Stromal cell of bone marrow (primary cell): ENCODE measurements at regions not wholly inside any gene's neighbourhood (a gene's known extent, or its start where the extent isn't known, plus 50 kb on each side); places are given as distances from the start of the nearest gene placed in this dataset.
"Not testable (repeated sequence)": the region's sequence is repeated elsewhere in the genome, so short reads cannot be mapped to it uniquely, and the experiment has no call there.

Source experiments
- DNase-seq: peaks from one replicate; pipeline ENCODE4 v3.0.0-alpha.2; 2012; ENCODE audit warnings: low read depth

- no peak for DNase-seq
Observed at GRCh38 chr14:44453433-44454171, 53.5 kb downstream of the FSCB start.

- DNase-seq = not testable (repeated sequence)
Observed at GRCh38 chr14:44450232-44450631, 56.9 kb downstream of the FSCB start.

DNA sequence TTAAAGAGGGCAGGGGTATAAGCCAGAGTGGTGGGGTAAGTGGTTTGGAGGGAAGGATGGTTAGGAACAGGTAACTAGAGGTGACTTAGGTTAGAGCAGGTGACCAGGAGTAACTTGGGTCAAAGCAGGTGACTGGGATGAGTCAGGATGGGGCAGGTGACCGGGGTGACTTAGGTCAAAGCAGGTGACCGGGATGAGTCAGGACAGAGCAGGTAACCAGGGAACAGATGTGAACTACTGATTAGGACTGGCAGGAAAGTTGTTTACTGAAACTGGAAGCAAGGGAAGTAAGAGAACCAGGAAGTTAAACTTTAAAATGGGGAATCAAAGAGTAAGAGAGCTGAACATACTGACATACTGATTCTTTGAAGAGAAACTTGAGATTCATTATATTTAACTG, 57.4 kb downstream of the FSCB start:
- DNase-seq = no peak

- DNase-seq = no peak
Observed at GRCh38 chr14:44448951-44449358, 58.1 kb downstream of the FSCB start.

GRCh38 chr14:44446965-44447364, 60.1 kb downstream of the FSCB start:
- DNase-seq = no peak

DNA sequence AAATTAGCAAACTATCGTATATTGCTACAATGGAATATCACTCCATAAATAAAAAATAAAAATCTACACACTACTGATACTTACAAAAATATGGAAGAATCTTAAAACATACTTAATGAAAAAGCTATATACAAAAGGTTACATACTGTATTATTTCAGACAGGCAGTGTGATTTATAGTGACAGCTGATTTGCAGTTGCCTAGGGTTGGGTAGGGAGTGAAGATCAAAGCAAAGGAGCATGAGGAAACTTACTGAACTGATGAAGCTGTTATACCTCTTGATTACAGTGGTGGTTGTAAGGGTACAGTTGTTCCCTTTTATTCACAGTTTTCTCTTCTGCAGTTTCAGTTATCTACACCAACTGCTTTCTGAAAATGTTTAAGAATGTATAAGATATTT, 62.6 kb downstream of the FSCB start:
- no peak for DNase-seq

DNA sequence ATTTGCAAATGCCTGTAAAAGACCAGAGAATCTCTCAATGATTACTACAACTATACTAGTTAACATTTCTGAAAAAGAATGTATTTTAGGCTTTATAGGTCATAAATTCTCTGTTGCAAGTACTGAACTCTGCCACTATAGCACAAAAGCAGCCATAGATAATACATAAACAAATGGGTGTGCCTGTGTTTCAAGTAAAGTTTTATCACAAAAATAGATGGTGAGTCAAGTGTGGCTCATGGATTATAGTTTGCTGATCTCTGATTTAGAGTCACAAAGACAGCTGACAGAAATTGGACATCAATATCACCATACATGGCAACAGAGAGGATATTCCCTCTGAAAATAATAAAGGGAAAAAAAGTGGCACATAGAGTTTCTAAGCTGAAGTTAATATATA, 68.1 kb downstream of the FSCB start:
- no peak for DNase-seq

DNA sequence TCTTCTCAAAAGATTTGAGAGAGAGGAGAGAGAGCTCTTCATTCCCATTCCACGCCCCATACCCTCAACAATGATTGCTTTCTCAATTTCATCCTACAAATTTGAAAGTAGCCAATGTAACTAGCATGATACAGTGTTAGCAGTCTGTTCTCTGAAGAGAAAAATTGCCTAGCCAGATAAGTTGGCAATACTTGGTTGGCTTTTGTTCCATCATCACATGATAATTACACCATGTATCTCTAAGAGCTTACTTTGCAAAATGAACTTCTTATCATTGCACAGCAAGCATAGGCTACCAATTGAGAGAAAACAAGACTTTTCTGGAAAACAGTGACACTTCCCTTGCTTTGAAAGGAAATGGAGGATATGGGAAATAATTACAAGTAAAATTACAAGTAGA, 68.9 kb downstream of the FSCB start:
- DNase-seq = no peak

GRCh38 chr14:44436458-44436857, 70.6 kb downstream of the FSCB start:
- DNase-seq = no peak

GRCh38 chr14:44428231-44428945, 78.7 kb downstream of the FSCB start:
- DNase-seq = no peak

DNA sequence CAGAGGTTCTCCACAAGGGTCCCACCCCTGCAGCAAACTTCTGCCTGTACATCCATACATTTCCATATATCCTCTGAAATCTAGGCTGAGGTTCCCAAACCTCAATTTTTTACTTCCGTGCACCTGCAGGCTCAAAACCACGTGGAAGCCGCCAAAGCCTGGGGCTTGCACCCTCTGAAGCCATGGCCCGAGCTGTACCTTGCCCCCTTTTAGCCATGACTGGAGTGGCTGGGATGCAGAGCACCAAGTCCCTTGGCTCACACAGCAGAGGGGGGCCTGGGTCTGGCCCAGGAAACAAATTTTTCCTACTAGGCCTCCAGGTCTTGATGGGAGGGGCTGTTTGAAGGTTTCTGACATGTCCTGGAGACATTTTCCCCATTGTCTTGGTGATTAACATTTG, 84.4 kb downstream of the FSCB start:
- no peak for DNase-seq

GRCh38 chr14:44420226-44420625, 86.9 kb downstream of the FSCB start:
- no peak for DNase-seq

- DNase-seq = no peak
Observed at GRCh38 chr14:44418856-44419255, 88.2 kb downstream of the FSCB start.

DNA sequence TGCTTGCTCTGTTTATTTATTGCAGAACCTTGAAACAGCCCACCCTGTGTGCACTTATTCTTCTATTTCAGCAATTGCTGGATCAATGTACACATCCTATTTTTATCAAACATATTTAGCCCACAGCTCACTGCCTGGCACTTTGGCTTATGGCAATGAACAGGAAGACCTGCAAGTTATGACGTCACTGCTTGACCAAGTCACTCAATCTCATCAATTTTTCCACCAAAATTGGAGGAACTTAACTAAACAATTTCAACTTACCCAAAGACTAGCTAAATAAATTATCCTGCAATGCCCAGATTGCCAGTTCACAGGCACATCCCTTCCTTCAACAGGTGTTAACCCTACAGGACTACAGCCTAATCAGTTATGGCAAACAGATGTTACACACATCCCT, 89.3 kb downstream of the FSCB start:
- DNase-seq = no peak

GRCh38 chr14:44414646-44415045, 92.4 kb downstream of the FSCB start:
- no peak for DNase-seq

DNA sequence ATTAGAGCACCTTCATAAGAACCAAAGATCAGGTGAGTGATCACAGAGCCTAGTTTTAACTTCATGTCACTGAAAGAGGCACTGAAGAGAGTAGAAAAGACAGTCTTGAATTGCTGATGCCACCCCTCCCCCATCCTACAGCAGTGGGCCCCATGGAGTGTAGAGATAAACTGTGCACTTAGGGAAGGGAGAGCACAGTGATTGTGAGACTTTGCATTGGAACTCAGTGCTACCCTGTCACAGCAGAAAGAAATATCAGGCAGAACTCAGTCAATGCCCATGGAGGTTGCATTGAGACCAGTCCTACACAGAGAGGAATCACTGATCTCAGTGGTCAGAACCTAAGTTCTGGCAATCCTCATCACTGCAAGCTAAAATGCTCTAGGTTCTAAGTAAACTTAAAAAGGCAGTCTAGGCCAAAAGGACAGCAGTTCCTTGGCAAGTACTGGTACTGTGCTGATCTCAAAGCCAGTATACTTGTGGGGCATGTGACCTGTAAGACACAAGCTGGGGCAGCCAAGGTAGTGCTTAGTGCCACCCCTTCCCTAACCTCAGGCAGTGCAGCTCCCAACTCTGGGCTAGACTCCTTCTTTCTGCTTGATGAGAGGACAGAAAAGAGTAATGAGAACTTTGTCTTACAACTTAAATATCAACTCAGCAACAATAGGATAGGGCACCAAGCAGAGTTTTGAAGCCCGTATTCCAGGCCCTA, 94.1 kb downstream of the FSCB start:
- no peak for DNase-seq

- DNase-seq = peak; percentile 6
Observed at GRCh38 chr14:44405011-44405486, 102.0 kb downstream of the FSCB start.

GRCh38 chr14:44404599-44404998, 102.5 kb downstream of the FSCB start:
- DNase-seq = no peak

- peak; percentile 6 for DNase-seq
Observed at GRCh38 chr14:44404036-44404435, 103.0 kb downstream of the FSCB start.

- no peak for DNase-seq
Observed at GRCh38 chr14:44403193-44403592, 103.9 kb downstream of the FSCB start.

DNA sequence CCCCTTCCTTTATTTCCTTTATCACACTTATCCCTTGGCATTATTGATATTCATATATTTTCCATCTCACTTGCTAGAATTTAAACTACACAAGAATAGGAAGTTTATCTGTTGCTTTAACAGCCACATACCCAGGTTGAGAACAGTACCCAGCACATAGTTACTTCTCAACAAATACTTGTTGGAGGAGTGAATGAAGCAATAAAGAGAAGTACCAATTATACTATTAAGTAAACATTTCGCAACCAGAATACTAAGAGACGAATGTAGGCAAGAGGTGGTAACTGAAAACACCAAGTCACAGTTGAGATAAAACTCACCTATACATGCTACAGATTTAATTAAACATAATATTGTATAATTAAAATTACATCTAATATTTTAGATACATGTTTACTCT, 110.9 kb downstream of the FSCB start:
- DNase-seq = no peak

DNA sequence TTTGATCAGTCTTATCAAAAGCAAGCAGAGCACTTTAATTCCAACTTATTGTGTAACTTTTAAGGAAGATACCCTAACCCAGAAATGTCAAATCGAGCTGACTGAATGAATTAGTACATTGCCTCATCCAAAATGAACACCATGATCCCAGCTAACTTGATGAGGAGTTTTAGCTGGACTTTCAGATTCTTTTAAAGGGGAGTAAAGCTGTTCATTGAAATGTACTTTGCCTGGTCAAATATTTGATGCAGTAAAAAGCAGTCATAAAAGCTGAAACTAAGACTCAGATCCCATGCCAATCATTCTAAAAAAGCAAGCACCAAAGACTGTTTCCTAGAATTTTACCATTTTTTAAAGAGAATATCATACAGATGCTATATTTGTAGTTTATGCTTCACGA, 114.1 kb downstream of the FSCB start:
- DNase-seq = no peak

DNA sequence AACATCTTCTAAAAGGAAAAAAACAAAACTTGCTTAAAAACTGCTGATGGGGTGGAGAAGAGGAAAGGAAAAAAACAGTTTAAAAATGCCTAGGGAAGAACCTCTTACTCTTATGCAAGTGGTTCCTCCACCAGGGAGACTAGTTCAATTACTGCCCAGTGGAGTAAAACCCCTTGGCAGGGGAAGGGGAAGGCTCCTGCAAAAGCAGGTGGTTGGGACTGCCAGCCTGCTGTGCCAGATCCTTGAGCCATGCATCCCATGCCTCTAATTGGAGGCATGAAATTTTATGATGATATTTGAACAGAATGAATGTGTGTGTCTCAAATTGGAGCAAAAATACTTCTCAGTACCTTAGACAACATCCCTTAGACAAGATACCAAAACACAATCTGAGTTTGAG, 118.8 kb downstream of the FSCB start:
- no peak for DNase-seq
